ENCODE measurements at regions not wholly inside any gene's neighbourhood (a gene's known extent, or its start where the extent isn't known, plus 50 kb on each side); places are given as distances from the start of the nearest gene placed in this dataset.

DNA sequence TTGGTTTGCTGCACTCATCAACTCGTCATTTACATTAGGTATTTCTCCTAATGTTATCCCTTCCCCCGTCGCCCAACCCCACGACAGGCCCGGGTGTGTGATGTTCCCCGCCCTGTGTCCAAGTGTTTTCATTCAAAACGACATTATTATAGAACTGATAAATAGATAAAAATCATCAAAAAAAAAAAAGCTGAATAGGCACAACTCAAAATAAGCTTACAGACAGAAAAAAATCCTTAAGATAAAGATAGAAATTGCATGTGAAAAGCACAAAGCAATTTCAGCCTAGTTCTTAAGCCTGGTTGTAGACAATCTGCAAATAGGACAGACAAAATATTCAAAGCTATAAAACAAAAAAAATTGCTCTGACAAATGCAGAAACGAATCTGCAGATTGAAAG lies 142.9 kb upstream of the LNX1 start:
- Histone ChIP-seq H3K27ac (ENCODE audit: extremely low read depth, low read depth, low read length) (no peak overlapping the region), H3K4me3 (ENCODE audit: low read depth, low read length) (no peak overlapping the region), H3K4me1 (ENCODE audit: control insufficient read depth, insufficient read depth, low read length) (no peaks in the 10 kb centered on the region), H3K9me3 (ENCODE audit: control insufficient read depth, insufficient read depth, low read depth, low read length) (no peaks in the 10 kb centered on the region), H3K36me3 (ENCODE audit: control insufficient read depth in 2 of 2, insufficient read depth in 1 of 2, low read length in 2 of 2) (no peaks in the 10 kb centered on the region)
- CTCF ChIA-PET: no interaction called here
- TF ChIP-seq ZBTB17 (tag by site-specific recombination; IDR thresholded peaks at IDR 0.05): no peak
- TF ChIP-seq ZNF146 (tag by site-specific recombination; IDR thresholded peaks at IDR 0.05): no peak
- POLR2A ChIA-PET: no interaction called here

DNA sequence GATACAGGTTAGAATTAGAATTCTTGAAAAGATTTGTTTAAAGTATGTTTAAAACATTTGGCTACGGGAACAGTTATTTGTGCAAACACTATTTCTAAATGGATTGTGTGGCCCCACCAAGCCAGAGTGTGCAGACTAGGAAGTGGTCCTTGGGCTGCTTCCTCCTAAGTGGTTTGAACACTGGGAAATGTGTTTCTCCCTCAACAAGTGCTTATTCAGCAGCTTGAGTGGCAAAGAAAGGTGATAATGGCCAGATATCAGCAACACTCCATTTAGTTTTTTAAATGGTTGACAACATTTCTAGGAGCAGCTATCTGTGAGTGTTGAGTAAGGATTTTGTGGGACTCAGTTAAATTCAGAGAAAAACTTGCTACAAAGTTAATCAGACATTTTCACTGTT lies 141.4 kb upstream of the LNX1 start:
- H3K4me1 ChIP-seq (ENCODE audit: control insufficient read depth, insufficient read depth, low read length): no peaks in the 10 kb centered on the region
- H3K27ac ChIP-seq (ENCODE audit: extremely low read depth, low read depth, low read length): no peak overlapping the region
- ChIA-PET CTCF (no interaction called here), POLR2A (no interaction called here)
- H3K9me3 ChIP-seq (ENCODE audit: control insufficient read depth, insufficient read depth, low read depth, low read length): no peaks in the 10 kb centered on the region
- no peaks in the 10 kb centered on the region for H3K36me3 ChIP-seq (ENCODE audit: control insufficient read depth in 2 of 2, insufficient read depth in 1 of 2, low read length in 2 of 2)
- TF ChIP-seq, protein P1, sequence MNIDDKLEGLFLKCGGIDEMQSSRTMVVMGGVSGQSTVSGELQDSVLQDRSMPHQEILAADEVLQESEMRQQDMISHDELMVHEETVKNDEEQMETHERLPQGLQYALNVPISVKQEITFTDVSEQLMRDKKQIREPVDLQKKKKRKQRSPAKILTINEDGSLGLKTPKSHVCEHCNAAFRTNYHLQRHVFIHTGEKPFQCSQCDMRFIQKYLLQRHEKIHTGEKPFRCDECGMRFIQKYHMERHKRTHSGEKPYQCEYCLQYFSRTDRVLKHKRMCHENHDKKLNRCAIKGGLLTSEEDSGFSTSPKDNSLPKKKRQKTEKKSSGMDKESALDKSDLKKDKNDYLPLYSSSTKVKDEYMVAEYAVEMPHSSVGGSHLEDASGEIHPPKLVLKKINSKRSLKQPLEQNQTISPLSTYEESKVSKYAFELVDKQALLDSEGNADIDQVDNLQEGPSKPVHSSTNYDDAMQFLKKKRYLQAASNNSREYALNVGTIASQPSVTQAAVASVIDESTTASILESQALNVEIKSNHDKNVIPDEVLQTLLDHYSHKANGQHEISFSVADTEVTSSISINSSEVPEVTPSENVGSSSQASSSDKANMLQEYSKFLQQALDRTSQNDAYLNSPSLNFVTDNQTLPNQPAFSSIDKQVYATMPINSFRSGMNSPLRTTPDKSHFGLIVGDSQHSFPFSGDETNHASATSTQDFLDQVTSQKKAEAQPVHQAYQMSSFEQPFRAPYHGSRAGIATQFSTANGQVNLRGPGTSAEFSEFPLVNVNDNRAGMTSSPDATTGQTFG (tag by site-specific recombination; IDR thresholded peaks at IDR 0.05; ENCODE audit: borderline replicate concordance): no peak
- TF ChIP-seq ZNF350 (tag by site-specific recombination; IDR thresholded peaks at IDR 0.05): no peak
- TF ChIP-seq, protein P2, sequence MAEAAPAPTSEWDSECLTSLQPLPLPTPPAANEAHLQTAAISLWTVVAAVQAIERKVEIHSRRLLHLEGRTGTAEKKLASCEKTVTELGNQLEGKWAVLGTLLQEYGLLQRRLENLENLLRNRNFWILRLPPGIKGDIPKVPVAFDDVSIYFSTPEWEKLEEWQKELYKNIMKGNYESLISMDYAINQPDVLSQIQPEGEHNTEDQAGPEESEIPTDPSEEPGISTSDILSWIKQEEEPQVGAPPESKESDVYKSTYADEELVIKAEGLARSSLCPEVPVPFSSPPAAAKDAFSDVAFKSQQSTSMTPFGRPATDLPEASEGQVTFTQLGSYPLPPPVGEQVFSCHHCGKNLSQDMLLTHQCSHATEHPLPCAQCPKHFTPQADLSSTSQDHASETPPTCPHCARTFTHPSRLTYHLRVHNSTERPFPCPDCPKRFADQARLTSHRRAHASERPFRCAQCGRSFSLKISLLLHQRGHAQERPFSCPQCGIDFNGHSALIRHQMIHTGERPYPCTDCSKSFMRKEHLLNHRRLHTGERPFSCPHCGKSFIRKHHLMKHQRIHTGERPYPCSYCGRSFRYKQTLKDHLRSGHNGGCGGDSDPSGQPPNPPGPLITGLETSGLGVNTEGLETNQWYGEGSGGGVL (tag by site-specific recombination; IDR thresholded peaks at IDR 0.05): no peak
- no peak for TF ChIP-seq ZFP3 (tag by site-specific recombination; IDR thresholded peaks at IDR 0.05; ENCODE audit: low read depth)
- TF ChIP-seq ZNF664 (tag by site-specific recombination; IDR thresholded peaks at IDR 0.05): no peak
- no peak for TF ChIP-seq EGR2 (tag by site-specific recombination; IDR thresholded peaks at IDR 0.05; ENCODE audit: low read depth)
- no peak for TF ChIP-seq GFI1B (tag by site-specific recombination; IDR thresholded peaks at IDR 0.05)
- no peak for TF ChIP-seq ZNF10 (tag by site-specific recombination; IDR thresholded peaks at IDR 0.05)
- TF ChIP-seq GLI2 (tag by site-specific recombination; IDR thresholded peaks at IDR 0.05; ENCODE audit: borderline replicate concordance, low read depth): no peak
- no peak overlapping the region for H3K4me3 ChIP-seq (ENCODE audit: low read depth, low read length)

DNA sequence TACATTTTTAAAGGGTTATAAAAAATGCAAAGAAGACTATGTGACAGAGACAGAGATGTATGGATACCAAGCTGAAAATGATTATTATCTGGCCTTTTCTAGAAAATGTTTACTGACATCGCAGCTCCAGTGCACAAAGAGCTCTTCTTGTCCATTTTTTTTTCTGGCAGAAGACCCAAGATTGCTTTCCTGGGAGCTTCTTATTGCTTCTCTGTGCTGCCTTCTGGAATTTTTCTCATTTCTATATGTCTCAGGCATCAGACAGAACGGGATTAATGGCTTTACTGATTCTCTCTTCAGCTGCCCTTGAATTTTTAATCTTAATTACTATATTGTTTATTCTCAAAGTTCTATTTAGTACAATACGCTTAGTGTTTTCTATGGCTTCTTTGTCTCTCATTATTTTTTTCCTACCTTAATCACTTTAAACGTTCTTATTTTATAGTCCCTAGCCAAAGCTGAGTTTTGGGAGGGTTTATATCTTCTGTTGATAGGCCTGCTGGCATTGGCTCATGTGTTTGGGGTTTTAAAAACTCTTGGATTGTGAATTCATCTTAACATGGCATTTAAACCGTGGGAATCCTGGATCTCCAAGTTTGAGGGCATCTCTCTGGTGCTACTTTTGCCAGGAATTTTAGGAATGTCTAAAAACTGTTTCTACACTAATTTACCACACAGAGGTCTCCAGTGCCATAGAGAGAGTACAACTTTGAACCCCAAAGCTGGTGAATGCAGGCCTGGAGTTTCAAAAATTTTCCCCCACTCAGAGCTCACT lies 138.9 kb upstream of the LNX1 start:
- Histone ChIP-seq H3K36me3 (ENCODE audit: control insufficient read depth in 2 of 2, insufficient read depth in 1 of 2, low read length in 2 of 2) (no peaks in the 10 kb centered on the region), H3K27ac (ENCODE audit: extremely low read depth, low read depth, low read length) (no peak overlapping the region), H3K4me1 (ENCODE audit: control insufficient read depth, insufficient read depth, low read length) (no peaks in the 10 kb centered on the region), H3K4me3 (ENCODE audit: low read depth, low read length) (no peak overlapping the region), H3K9me3 (ENCODE audit: control insufficient read depth, insufficient read depth, low read depth, low read length) (no peaks in the 10 kb centered on the region)
- CTCF ChIA-PET: interaction anchor here (0.6 kb wide), 2 partner anchors 71 to 342 kb away, joined by 3 read pairs; no protein-coding TSS in a partner anchor
- TF ChIP-seq ZNF521 (tag by site-specific recombination; IDR thresholded peaks at IDR 0.05) (no peak), ZNF23 (tag by site-specific recombination; IDR thresholded peaks at IDR 0.05; ENCODE audit: borderline replicate concordance) (no peak), ZNF776 (tag by site-specific recombination; IDR thresholded peaks at IDR 0.05; ENCODE audit: borderline replicate concordance) (no peak), ZNF366 (tag by site-specific recombination; conservative IDR thresholded peaks at IDR 0.05) (no peak), SP3 (tag by site-specific recombination; IDR thresholded peaks at IDR 0.05) (no peak), ZNF394 (tag by site-specific recombination; IDR thresholded peaks at IDR 0.05; ENCODE audit: borderline replicate concordance) (no peak)
- TF ChIP-seq, protein P1 (tag by site-specific recombination; IDR thresholded peaks at IDR 0.05; ENCODE audit: borderline replicate concordance): no peak
- TF ChIP-seq, protein P3, sequence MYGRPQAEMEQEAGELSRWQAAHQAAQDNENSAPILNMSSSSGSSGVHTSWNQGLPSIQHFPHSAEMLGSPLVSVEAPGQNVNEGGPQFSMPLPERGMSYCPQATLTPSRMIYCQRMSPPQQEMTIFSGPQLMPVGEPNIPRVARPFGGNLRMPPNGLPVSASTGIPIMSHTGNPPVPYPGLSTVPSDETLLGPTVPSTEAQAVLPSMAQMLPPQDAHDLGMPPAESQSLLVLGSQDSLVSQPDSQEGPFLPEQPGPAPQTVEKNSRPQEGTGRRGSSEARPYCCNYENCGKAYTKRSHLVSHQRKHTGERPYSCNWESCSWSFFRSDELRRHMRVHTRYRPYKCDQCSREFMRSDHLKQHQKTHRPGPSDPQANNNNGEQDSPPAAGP (tag by site-specific recombination; IDR thresholded peaks at IDR 0.05): no peak
- POLR2A ChIA-PET: no interaction called here
